GM18951 (cell line): ENCODE measurements at regions not wholly inside any gene's neighbourhood (a gene's known extent, or its start where the extent isn't known, plus 50 kb on each side); places are given as distances from the start of the nearest gene placed in this dataset.

ENCODE experiments used
- POLR2A ChIP-seq: IDR thresholded peaks from 4 replicates; pipeline ENCODE4 v1.6.1; 2011; ENCODE audit warnings: mild to moderate bottlenecking; ENCODE audit not compliant: insufficient read length, insufficient read depth; ENCODE audit errors: extremely low read depth
- in situ Hi-C: fragments of 300-500 bp; cut with MboI; formaldehyde crosslinking; loops from one replicate; pipeline ENCODE4 v1.12.0; 2022; ENCODE audit warnings: low sequenced_read_pairs, mixed read lengths, inconsistent platforms; ENCODE audit not compliant: unreplicated experiment

DNA sequence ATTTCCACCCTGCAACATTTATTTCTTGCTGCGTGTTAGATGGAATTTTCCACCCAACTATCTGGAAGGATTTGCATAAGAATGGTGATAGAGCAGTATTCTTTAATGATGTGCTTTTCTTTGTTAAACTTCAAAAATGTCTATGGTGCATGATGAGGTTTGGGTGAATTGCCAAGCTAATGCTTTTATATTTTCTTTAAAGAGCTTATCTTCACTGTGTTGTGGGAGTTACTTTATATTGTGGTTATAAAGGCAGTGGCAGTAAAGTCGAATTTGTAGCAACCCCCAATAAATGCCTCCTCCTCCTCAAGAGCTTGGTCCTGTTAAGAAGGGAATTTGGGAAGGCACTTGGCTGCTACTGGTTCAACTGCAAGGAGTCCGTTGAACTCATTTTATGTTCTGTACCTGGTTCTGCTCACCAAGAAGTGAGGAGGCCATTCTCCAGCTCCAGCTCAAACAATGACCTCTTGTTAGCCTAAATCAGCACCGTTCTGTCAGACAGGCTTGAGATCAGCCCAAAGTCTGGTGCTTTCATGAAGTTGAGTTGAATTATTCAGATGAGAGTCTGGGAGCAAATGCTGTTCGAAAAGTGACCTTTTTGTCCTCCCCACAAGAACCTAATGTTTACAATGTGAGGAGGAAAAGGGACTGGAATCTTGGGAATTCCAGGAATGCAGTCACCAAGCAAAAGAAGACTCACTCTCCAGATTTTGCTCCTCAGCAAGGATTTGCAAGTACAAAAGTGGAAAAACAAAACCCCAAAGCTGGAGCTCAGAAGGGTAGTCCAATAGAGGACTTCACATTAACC, 217.0 kb downstream of the TMEM38B start:
- in situ Hi-C loops: no loop called here
- TF ChIP-seq POLR2A: no peak

- no peak for TF ChIP-seq POLR2A
- in situ Hi-C loops: no loop called here
These were observed 218.0 kb downstream of the TMEM38B start for GRCh38 chr9:105912157-105912862.

DNA sequence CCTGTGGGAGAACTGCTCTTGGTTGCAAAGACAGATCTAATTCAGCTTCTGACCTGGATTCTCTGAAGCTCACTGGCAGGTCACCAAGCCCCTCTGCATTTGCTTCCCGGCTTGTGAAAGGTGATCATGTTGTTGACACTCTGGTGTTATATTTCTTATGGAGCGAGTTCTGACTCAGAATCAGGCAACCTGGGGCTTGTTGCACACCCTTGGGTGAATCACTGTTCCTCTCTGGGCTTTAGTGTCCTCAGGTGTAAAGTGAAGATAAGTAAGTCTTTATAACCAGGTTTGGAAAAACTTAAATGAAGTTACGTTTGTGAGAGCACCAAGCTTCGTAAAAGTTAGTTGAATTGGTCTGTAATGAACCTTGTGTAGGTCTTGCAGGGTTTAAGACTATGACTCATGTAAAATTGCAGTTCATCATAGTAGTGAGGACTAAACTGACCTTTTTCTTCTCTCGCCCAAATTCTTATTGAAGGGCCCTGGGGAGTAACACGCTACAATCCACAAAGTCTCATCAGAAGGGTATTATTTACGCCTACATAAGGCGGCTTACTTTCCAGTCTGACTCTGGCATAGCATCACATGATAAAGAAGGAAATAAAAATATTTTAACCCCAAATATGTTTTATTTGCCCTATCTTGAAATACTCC, 218.6 kb downstream of the TMEM38B start:
- in situ Hi-C loops: no loop called here
- TF ChIP-seq POLR2A: no peak

DNA sequence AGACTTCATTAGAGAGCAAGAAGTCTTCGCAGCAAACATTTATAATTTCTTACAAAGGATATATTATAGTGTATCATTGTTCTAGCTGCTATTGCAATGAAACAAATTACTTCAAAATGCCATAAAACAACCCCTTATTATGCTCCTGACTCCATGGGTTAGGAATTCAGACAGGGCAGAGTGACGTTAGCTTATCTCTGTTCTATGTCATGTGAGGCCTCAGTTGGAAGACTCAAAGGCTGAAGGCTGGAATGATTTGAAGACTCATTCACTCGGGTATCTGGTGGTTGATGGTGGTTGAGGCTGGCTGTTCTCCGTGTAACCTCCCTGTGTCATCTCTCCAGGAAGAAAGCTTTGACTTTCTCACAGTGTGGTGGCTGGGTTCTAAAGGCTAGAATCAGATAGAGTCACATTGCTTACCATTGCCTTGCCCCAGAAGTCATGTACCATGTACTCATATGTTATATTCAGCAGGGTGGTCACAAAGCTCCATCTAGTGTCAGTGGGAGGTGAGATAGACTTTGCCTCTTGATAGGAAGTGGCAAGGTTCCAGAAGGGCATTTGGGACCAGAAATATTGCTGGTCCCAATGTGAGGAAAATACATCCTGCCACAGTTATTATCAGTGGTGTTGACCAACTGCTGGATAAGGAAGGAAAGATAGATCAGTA, 226.9 kb downstream of the TMEM38B start:
- no peak for TF ChIP-seq POLR2A
- in situ Hi-C loops: no loop called here

DNA sequence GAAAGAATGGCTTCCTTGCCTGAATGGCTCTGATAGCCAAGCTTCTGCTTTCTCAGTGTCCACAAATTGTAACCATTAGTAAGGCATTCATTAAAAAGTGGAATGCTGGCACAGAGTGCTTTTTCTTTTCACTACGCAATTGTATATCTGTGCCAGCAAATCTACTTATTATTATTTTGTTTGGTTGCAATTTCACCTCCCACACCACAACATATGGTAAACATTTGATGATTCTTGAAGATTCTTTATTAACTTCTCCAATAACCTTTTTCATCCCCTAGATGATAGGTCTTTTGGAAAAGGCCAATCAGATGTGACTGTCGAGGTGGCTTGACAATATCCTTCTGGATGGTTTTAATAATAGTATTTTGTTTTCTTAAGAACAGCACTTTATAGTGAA, 234.1 kb downstream of the TMEM38B start:
- no peak for TF ChIP-seq POLR2A
- in situ Hi-C loops: no loop called here

GRCh38 chr9:105930011-105930627, 235.8 kb downstream of the TMEM38B start:
- in situ Hi-C loops: no loop called here
- TF ChIP-seq POLR2A: no peak

DNA sequence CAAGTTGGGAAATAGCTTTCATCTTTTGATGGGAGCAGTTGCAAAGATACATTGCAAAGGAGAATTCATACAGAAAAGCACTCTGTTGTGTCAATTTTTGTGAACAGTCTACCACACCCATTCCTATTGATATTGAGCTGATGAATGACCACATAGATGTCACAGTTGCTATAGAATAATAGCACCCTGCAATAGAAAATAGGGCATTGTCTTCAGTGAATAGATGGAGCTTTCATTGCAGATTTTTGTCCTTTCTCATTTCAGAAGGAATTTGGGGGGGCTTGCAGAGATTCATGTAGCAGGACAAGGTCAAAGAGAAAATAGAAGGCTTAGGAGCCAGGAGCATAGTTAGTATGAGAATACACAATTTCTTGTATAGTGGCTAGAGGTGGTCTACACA, 237.9 kb downstream of the TMEM38B start:
- in situ Hi-C loops: no loop called here
- TF ChIP-seq POLR2A: no peak

GRCh38 chr9:105950448-105950847, 256.1 kb downstream of the TMEM38B start:
- in situ Hi-C loops: no loop called here

DNA sequence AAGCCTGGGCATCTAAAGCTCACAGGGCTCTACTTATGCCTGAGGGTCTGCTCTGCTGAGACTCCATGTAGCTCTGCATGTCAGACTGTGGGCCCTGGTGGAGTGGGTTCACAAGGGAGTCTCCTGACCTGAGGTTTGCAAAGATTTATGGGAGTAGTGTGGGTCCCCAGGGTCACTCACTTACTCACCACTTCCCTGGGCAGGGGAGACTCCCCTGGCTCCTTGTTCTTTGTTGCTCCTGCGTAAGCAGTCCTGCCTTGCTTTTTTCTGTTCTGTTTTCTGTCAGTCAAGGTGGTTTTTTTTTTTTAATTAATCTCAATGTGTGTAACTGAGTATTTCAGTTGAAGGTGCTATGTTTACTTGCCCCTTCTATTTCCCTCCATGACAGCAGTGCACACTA, 256.6 kb downstream of the TMEM38B start:
- no peak for TF ChIP-seq POLR2A
- in situ Hi-C loops: no loop called here

More at GRCh38 chr9:105950448-105950847, 256.1 kb downstream of the TMEM38B start:
- no peak for TF ChIP-seq POLR2A

- no peak for TF ChIP-seq POLR2A
- in situ Hi-C loops: no loop called here
These were observed 260.2 kb downstream of the TMEM38B start for GRCh38 chr9:105954517-105954916.

DNA sequence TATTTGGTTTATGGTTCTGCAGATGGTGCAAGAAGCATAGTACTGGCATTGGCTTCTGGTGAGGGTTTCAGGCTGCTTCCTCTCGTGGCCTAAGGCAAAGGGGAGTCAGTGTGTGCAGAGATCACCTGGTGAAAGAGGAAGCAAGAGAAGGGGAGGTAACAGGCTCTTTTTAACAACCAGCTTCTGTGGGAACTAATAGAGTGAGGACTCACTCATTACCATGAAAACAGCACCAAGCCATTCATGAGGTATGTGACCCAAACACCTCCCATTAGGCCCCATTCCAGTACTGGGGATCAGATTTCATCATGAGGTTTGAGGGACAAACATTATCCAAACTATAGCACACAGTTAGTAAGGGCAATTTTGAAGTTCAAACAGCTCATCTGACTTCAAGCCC, 263.5 kb downstream of the TMEM38B start:
- no peak for TF ChIP-seq POLR2A
- in situ Hi-C loops: no loop called here

- in situ Hi-C loops: no loop called here
- TF ChIP-seq POLR2A: no peak
These were observed 264.2 kb downstream of the TMEM38B start for GRCh38 chr9:105958587-105958986.

GRCh38 chr9:105959531-105959930, 265.2 kb downstream of the TMEM38B start:
- no peak for TF ChIP-seq POLR2A
- in situ Hi-C loops: no loop called here
